HG02885 (cell line): ENCODE measurements at regions not wholly inside any gene's neighbourhood (a gene's known extent, or its start where the extent isn't known, plus 50 kb on each side); places are given as distances from the start of the nearest gene placed in this dataset.

ENCODE experiments used
- ATAC-seq: cut with Tn5 transposase; IDR thresholded peaks from one replicate; pipeline ENCODE4 v1.9.1; 2021; ENCODE audit warnings: mild to moderate bottlenecking; ENCODE audit not compliant: unreplicated experiment, poor library complexity

GRCh38 chr6:140566781-140567277, 1192.4 kb upstream of the CITED2 start:
- no peak for ATAC-seq

GRCh38 chr6:140563728-140564127, 1189.3 kb upstream of the CITED2 start:
- ATAC-seq, result no peak

GRCh38 chr6:140561701-140562100, 1187.3 kb upstream of the CITED2 start:
- no peak for ATAC-seq

GRCh38 chr6:140560671-140561070, 1186.2 kb upstream of the CITED2 start:
- no peak for ATAC-seq

- ATAC-seq, result no peak
Measured at GRCh38 chr6:140559458-140559857, 1185.0 kb upstream of the CITED2 start.

- no peak for ATAC-seq
Measured at GRCh38 chr6:140554421-140554820, 1180.0 kb upstream of the CITED2 start.

- ATAC-seq, result no peak
Measured at GRCh38 chr6:140548366-140548765, 1173.9 kb upstream of the CITED2 start.

GRCh38 chr6:140546640-140547039, 1172.2 kb upstream of the CITED2 start:
- no peak for ATAC-seq

GRCh38 chr6:140544431-140544830, 1170.0 kb upstream of the CITED2 start:
- ATAC-seq, result no peak

GRCh38 chr6:140542863-140543262, 1168.4 kb upstream of the CITED2 start:
- no peak for ATAC-seq

- ATAC-seq, result no peak
Measured at GRCh38 chr6:140541288-140541687, 1166.8 kb upstream of the CITED2 start.

GRCh38 chr6:140540743-140541142, 1166.3 kb upstream of the CITED2 start:
- no peak for ATAC-seq

- no peak for ATAC-seq
Measured at GRCh38 chr6:140538926-140539325, 1164.5 kb upstream of the CITED2 start.

GRCh38 chr6:140537834-140538705, 1163.6 kb upstream of the CITED2 start:
- no peak for ATAC-seq

- no peak for ATAC-seq
Measured at GRCh38 chr6:140537211-140537610, 1162.8 kb upstream of the CITED2 start.

- ATAC-seq, result no peak
Measured at GRCh38 chr6:140535511-140535910, 1161.1 kb upstream of the CITED2 start.

- no peak for ATAC-seq
Measured at GRCh38 chr6:140533526-140533925, 1159.1 kb upstream of the CITED2 start.

GRCh38 chr6:140504776-140505175, 1130.3 kb upstream of the CITED2 start:
- no peak for ATAC-seq

GRCh38 chr6:140500849-140501248, 1126.4 kb upstream of the CITED2 start:
- no peak for ATAC-seq

GRCh38 chr6:140499607-140500006, 1125.2 kb upstream of the CITED2 start:
- no peak for ATAC-seq

- ATAC-seq, result no peak
Measured at GRCh38 chr6:140494321-140495108, 1120.1 kb upstream of the CITED2 start.
